ENCODE measurements at regions not wholly inside any gene's neighbourhood (a gene's known extent, or its start where the extent isn't known, plus 50 kb on each side); places are given as distances from the start of the nearest gene placed in this dataset.
A peak's percentile ranks its signal among the peaks of the same experiment; 100 is the strongest.

- no peaks in the 10 kb centered on the region for H3K9me2 ChIP-seq (replicated peaks; ENCODE audit: low read length)
- ATAC-seq (no peak), DNase-seq (no peak)
- intact Hi-C loops (cut with micrococcal nuclease) = loop anchor here (10.0 kb wide), 1 partner anchor 265 kb away; no protein-coding TSS in a partner anchor
- H3F3A ChIP-seq (ENCODE audit: low read length, unreplicated experiment) = no peaks in the 10 kb centered on the region
- no peaks in the 10 kb centered on the region for H3K79me2 ChIP-seq (ENCODE audit: low read length)
- ChIA-PET POLR2A (ENCODE audit: unreplicated experiment) (no interaction called here), CTCF (no interaction called here)
- no peaks in the 10 kb centered on the region for H4K20me1 ChIP-seq (ENCODE audit: low read length)
- no peaks in the 10 kb centered on the region for H3K27me3 ChIP-seq (ENCODE audit: low read length)
- no TSS peak for BruUV-seq (replicated peaks)
- no peaks in the 10 kb centered on the region for H3K4me1 ChIP-seq (ENCODE audit: insufficient read depth, low read length)
- H3K9ac ChIP-seq (ENCODE audit: low read length) = no peak overlapping the region
- H2AFZ ChIP-seq (ENCODE audit: low read length) = no peak overlapping the region
- no peak overlapping the region for H3K4me2 ChIP-seq (ENCODE audit: low read length)
- H3K4me3 ChIP-seq (ENCODE audit: low read length) = no peak overlapping the region
- no peak for TF ChIP-seq EZH2 (IDR thresholded peaks at IDR 0.05; ENCODE audit: low read length, unreplicated experiment)
- no peak for TF ChIP-seq EZH2phosphoT487 (IDR thresholded peaks at IDR 0.05; ENCODE audit: borderline replicate concordance, low read length)
- TF ChIP-seq, protein P1, sequence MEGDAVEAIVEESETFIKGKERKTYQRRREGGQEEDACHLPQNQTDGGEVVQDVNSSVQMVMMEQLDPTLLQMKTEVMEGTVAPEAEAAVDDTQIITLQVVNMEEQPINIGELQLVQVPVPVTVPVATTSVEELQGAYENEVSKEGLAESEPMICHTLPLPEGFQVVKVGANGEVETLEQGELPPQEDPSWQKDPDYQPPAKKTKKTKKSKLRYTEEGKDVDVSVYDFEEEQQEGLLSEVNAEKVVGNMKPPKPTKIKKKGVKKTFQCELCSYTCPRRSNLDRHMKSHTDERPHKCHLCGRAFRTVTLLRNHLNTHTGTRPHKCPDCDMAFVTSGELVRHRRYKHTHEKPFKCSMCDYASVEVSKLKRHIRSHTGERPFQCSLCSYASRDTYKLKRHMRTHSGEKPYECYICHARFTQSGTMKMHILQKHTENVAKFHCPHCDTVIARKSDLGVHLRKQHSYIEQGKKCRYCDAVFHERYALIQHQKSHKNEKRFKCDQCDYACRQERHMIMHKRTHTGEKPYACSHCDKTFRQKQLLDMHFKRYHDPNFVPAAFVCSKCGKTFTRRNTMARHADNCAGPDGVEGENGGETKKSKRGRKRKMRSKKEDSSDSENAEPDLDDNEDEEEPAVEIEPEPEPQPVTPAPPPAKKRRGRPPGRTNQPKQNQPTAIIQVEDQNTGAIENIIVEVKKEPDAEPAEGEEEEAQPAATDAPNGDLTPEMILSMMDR (conservative IDR thresholded peaks at IDR 0.05; ENCODE audit: low read depth, low read length) = no peak
- H3K36me3 ChIP-seq (ENCODE audit: low read depth, low read length) = no peaks in the 10 kb centered on the region
- H3K9me3 ChIP-seq (ENCODE audit: low read length) = no peaks in the 10 kb centered on the region
- no peak overlapping the region for H3K27ac ChIP-seq (ENCODE audit: low read length)
Measured at GRCh38 chr4:100900134-100900533, 382.3 kb upstream of the EMCN start.

DNA sequence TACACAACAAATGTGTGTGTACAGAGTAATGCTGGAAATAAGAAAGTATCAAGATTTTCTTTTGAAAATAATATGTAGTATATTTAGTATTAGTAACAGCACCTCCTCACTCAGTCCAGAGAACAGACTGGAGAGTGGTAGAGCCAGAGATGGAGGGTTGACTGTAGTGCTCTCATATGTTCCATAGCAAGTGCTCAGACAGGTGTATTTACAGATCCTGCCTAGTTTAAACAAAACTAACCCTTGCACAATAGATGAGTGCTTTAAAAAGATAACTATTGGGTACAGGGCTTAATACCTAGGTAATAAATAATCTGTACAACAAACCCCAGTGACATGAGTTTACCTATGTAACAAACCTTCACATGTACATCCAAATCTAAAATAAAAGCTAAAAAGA, 381.0 kb upstream of the EMCN start:
- ChIA-PET POLR2A (ENCODE audit: unreplicated experiment) (no interaction called here), CTCF (no interaction called here)
- Histone ChIP-seq H2AFZ (ENCODE audit: low read length) (no peak overlapping the region), H3K4me2 (ENCODE audit: low read length) (no peak overlapping the region), H3K9ac (ENCODE audit: low read length) (no peak overlapping the region), H3K4me3 (ENCODE audit: low read length) (no peak overlapping the region), H3F3A (ENCODE audit: low read length, unreplicated experiment) (no peaks in the 10 kb centered on the region), H3K4me1 (ENCODE audit: insufficient read depth, low read length) (no peaks in the 10 kb centered on the region), H3K27ac (ENCODE audit: low read length) (no peak overlapping the region), H3K79me2 (ENCODE audit: low read length) (no peaks in the 10 kb centered on the region), H3K27me3 (ENCODE audit: low read length) (no peaks in the 10 kb centered on the region), H4K20me1 (ENCODE audit: low read length) (no peaks in the 10 kb centered on the region), H3K9me2 (replicated peaks; ENCODE audit: low read length) (no peaks in the 10 kb centered on the region), H3K9me3 (ENCODE audit: low read length) (no peaks in the 10 kb centered on the region), H3K36me3 (ENCODE audit: low read depth, low read length) (no peaks in the 10 kb centered on the region)
- DNase-seq (no peak), ATAC-seq (no peak)
- intact Hi-C loops (cut with micrococcal nuclease) = no loop called here
- BruUV-seq (replicated peaks) = no TSS peak
- TF ChIP-seq EZH2 (IDR thresholded peaks at IDR 0.05; ENCODE audit: low read length, unreplicated experiment) (no peak), EZH2phosphoT487 (IDR thresholded peaks at IDR 0.05; ENCODE audit: borderline replicate concordance, low read length) (no peak)

- Histone ChIP-seq H4K20me1 (ENCODE audit: low read length) (no peaks in the 10 kb centered on the region), H3F3A (ENCODE audit: low read length, unreplicated experiment) (no peaks in the 10 kb centered on the region), H3K79me2 (ENCODE audit: low read length) (no peaks in the 10 kb centered on the region), H3K9me2 (replicated peaks; ENCODE audit: low read length) (no peaks in the 10 kb centered on the region), H3K9me3 (ENCODE audit: low read length) (no peaks in the 10 kb centered on the region), H3K27me3 (ENCODE audit: low read length) (no peaks in the 10 kb centered on the region), H3K4me3 (ENCODE audit: low read length) (no peak overlapping the region), H3K36me3 (ENCODE audit: low read depth, low read length) (no peaks in the 10 kb centered on the region), H3K4me2 (ENCODE audit: low read length) (peak overlapping the region; percentile 28; the same call in 1 of the 2 replicates), H2AFZ (ENCODE audit: low read length) (no peak overlapping the region), H3K9ac (ENCODE audit: low read length) (no peak overlapping the region), H3K4me1 (ENCODE audit: insufficient read depth, low read length) (no peaks in the 10 kb centered on the region), H3K27ac (ENCODE audit: low read length) (no peak overlapping the region)
- no peak for ATAC-seq
- TF ChIP-seq EZH2 (IDR thresholded peaks at IDR 0.05; ENCODE audit: low read length, unreplicated experiment) (no peak), EZH2phosphoT487 (IDR thresholded peaks at IDR 0.05; ENCODE audit: borderline replicate concordance, low read length) (no peak)
- TF ChIP-seq, protein P1 (conservative IDR thresholded peaks at IDR 0.05; ENCODE audit: low read depth, low read length) = no peak
- intact Hi-C loops (cut with micrococcal nuclease) = no loop called here
- no peak for DNase-seq
- POLR2A ChIA-PET (ENCODE audit: unreplicated experiment) = no interaction called here
- BruUV-seq (replicated peaks) = no TSS peak
- CTCF ChIA-PET = no interaction called here
Measured at GRCh38 chr4:100895556-100896197, 377.9 kb upstream of the EMCN start.
